ENCODE measurements at regions not wholly inside any gene's neighbourhood (a gene's known extent, or its start where the extent isn't known, plus 50 kb on each side); places are given as distances from the start of the nearest gene placed in this dataset.
A peak's percentile ranks its signal among the peaks of the same experiment; 100 is the strongest.

DNA sequence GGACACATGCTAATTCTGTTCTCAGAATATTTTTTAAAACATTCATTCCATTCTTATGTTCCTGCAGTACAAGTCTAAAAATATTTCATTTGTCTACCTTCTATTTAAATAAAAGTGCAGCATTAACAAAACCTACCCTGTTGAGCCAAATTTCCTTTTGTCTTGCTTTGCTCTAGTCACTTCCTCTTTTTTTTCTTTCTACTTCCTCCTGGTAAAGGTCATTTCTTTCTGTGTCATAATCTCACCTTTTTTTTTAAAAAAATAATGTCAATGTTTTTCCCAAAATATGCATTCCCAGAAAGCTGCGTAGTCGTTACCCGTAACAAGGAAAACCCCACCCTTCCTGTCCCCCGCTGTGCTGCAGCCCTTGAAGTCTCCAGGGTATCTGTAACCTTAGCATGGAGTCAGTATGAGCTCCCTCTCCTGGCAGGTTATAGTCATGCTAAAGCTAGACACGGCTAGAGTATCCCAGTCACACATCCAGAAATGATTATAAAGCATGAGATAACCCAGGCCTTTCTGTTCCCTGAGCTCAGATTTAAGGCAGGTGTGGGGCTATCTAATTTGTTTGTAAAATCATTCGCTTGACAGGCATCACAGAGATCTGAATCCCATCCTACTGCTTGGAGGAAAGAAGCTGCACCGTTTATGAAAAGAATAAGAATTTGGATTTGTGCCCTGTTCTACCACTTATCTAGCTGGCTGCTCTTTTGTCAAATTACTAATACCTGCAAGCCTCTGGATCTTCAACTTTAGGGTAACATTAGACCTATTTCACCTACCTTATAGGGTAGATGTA is 51.1 kb upstream of the EED start:
- Histone ChIP-seq H3K79me2 (ENCODE audit: low read depth) (no peaks in the 10 kb centered on the region), H3F3A (ENCODE audit: low read depth) (no peaks in the 10 kb centered on the region), H3K4me3 (peak overlapping the region; percentile 20), H3K4me2 (peak overlapping the region; percentile 59), H4K20me1 (ENCODE audit: low read depth) (no peaks in the 10 kb centered on the region), H2AFZ (replicated peaks) (peak overlapping the region; percentile 21), H3K4me1 (no peaks in the 10 kb centered on the region), H3K36me3 (no peaks in the 10 kb centered on the region), H3K27ac (no peak overlapping the region), H3K27me3 (peaks cover 12% of the 10 kb centered on the region), H3K9me3 (ENCODE audit: low read depth) (no peaks in the 10 kb centered on the region), H3K9ac (no peak overlapping the region)
- Mint-ChIP-seq H3K9me3 (no peaks in the 10 kb centered on the region), H3K27ac (no peak overlapping the region), H3K4me1 (peaks cover 6% of the 10 kb centered on the region), H3K27me3 (ENCODE audit: insufficient read depth, low read depth) (peaks cover 4% of the 10 kb centered on the region), H3K4me3 (no peak overlapping the region), H3K36me3 (no peaks in the 10 kb centered on the region)
- DNase-seq (ENCODE audit: low spot score): peak; percentile 82
- TF ChIP-seq EZH2phosphoT487 (IDR thresholded peaks at IDR 0.05): no peak
- TF ChIP-seq, protein P1, sequence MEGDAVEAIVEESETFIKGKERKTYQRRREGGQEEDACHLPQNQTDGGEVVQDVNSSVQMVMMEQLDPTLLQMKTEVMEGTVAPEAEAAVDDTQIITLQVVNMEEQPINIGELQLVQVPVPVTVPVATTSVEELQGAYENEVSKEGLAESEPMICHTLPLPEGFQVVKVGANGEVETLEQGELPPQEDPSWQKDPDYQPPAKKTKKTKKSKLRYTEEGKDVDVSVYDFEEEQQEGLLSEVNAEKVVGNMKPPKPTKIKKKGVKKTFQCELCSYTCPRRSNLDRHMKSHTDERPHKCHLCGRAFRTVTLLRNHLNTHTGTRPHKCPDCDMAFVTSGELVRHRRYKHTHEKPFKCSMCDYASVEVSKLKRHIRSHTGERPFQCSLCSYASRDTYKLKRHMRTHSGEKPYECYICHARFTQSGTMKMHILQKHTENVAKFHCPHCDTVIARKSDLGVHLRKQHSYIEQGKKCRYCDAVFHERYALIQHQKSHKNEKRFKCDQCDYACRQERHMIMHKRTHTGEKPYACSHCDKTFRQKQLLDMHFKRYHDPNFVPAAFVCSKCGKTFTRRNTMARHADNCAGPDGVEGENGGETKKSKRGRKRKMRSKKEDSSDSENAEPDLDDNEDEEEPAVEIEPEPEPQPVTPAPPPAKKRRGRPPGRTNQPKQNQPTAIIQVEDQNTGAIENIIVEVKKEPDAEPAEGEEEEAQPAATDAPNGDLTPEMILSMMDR (IDR thresholded peaks at IDR 0.05): peak; percentile 73

DNA sequence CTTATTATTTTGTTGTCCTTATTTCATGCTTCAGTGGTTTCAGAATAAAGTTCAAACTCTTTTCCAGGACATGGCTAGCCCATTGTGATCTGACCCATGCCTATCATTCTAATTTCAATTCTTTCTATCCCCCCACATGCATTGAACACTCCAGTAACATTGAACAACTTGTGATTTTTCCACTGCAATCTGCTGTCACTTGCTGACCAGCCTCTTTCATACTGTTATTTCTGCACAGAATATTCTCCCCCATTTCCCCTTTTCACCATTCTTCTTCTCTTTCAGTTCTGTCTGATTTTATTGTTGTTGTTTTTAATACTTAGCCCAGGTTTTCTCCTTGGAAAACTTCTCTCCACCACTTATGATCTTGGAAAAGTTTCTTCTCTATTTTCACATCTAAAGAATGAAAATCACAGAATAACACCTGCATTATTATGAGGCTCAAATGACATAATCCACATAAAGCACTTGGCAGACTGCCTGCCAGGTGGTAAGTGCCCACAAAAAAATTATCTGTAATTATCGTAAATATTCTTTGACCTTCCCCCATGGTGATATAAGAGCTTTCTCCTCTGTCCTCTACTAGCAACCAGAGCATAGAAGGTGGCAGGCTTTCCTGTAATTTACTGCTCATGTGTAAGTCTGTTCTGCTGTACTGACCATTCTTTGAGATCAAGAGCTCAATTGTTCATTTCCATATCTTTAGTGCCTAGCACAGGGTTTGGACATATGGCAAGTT is 51.9 kb upstream of the EED start:
- TF ChIP-seq EZH2phosphoT487 (IDR thresholded peaks at IDR 0.05): no peak
- no peak for TF ChIP-seq EZH2 (IDR thresholded peaks at IDR 0.05)
- TF ChIP-seq, protein P1 (IDR thresholded peaks at IDR 0.05): no peak
- no peaks in the 10 kb centered on the region for H3K9me3 ChIP-seq (ENCODE audit: low read depth)
- H3K9me3 Mint-ChIP-seq: no peaks in the 10 kb centered on the region
- no peak for DNase-seq (ENCODE audit: low spot score)
- H3K9ac ChIP-seq: no peak overlapping the region
- no peak overlapping the region for H3K4me2 ChIP-seq
- no peaks in the 10 kb centered on the region for H4K20me1 ChIP-seq (ENCODE audit: low read depth)
- no peaks in the 10 kb centered on the region for H3K79me2 ChIP-seq (ENCODE audit: low read depth)
- H3F3A ChIP-seq (ENCODE audit: low read depth): no peaks in the 10 kb centered on the region
- H3K4me3 Mint-ChIP-seq: no peak overlapping the region
- H3K27me3 ChIP-seq: peaks cover 6% of the 10 kb centered on the region
- H3K4me1 Mint-ChIP-seq: peaks cover 6% of the 10 kb centered on the region
- no peak overlapping the region for H3K27ac ChIP-seq
- no peak overlapping the region for H3K27ac Mint-ChIP-seq
- H3K36me3 ChIP-seq: no peaks in the 10 kb centered on the region
- H3K4me1 ChIP-seq: no peaks in the 10 kb centered on the region
- H3K36me3 Mint-ChIP-seq: no peaks in the 10 kb centered on the region
- no peak overlapping the region for H3K4me3 ChIP-seq
- peak overlapping the region; percentile 21 for H2AFZ ChIP-seq (replicated peaks)
- H3K27me3 Mint-ChIP-seq (ENCODE audit: insufficient read depth, low read depth): peaks cover 4% of the 10 kb centered on the region

DNA sequence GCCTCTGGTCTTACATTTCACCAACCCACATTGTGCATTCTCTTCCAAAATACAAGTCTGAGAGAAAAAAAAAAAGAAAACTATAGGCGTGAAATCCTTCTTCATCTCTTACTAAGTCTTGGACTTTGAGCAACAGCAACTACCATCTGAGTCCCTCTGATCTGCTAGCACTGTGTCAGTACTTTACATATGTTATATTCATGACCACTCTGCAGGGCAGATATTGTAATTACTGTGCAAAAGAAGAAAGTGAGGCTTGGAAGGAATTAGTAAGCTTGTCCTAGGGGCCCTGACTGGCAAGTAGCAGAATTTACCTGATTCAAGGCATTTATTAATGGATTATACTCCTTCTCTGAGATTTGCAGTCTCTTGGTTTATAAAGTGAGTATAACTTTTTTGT is 52.7 kb upstream of the EED start:
- Histone ChIP-seq H3K4me1 (no peaks in the 10 kb centered on the region), H3F3A (ENCODE audit: low read depth) (no peaks in the 10 kb centered on the region), H3K36me3 (no peaks in the 10 kb centered on the region), H3K27ac (no peak overlapping the region), H3K9me3 (ENCODE audit: low read depth) (no peaks in the 10 kb centered on the region), H3K27me3 (peaks cover 5% of the 10 kb centered on the region), H2AFZ (replicated peaks) (no peak overlapping the region), H3K9ac (no peak overlapping the region), H3K79me2 (ENCODE audit: low read depth) (no peaks in the 10 kb centered on the region), H3K4me3 (no peak overlapping the region), H4K20me1 (ENCODE audit: low read depth) (no peaks in the 10 kb centered on the region), H3K4me2 (no peak overlapping the region)
- Mint-ChIP-seq H3K27ac (no peak overlapping the region), H3K4me3 (no peak overlapping the region), H3K4me1 (peaks cover 6% of the 10 kb centered on the region), H3K27me3 (ENCODE audit: insufficient read depth, low read depth) (peaks cover 4% of the 10 kb centered on the region), H3K9me3 (no peaks in the 10 kb centered on the region), H3K36me3 (no peaks in the 10 kb centered on the region)
- DNase-seq (ENCODE audit: low spot score): no peak
- TF ChIP-seq EZH2phosphoT487 (IDR thresholded peaks at IDR 0.05) (no peak), EZH2 (IDR thresholded peaks at IDR 0.05) (no peak)
- TF ChIP-seq, protein P1 (IDR thresholded peaks at IDR 0.05): no peak

Data from neural progenitor cell (in vitro differentiated cells).